ENCODE measurements at regions not wholly inside any gene's neighbourhood (a gene's known extent, or its start where the extent isn't known, plus 50 kb on each side); places are given as distances from the start of the nearest gene placed in this dataset.

DNA sequence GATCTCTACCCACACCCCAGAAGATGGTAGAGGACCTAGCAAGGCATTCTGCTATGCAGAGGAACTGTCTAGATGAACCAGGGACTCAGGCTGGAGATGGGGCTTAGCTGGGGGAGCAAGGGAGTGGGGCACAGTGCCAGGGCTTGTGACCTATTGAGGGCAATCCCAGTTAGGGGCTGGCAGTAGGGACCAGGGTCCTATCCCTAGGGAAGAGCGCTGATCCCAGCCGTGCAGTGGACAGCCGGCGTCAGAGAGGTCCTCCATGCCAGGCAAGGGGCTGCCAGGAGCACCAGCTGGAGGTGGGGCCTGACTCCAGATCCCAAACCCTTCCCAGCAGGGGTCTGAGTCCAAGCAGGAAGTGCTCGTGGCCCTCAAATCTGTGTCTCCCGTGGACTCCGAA is 52.7 kb upstream of the NEURL1B start:
- peaks cover 81% of the 10 kb centered on the region for H3K27me3 ChIP-seq (ENCODE audit: insufficient read depth, low read length)
- no peaks in the 10 kb centered on the region for H3K79me2 ChIP-seq (ENCODE audit: control insufficient read depth, insufficient read depth, low read length, unreplicated experiment)
- no peaks in the 10 kb centered on the region for H3K4me1 ChIP-seq (ENCODE audit: control insufficient read depth, insufficient read depth, low read length, unreplicated experiment)
- H3K36me3 ChIP-seq (ENCODE audit: insufficient read depth, low read length), result no peaks in the 10 kb centered on the region
- H3K4me3 ChIP-seq (ENCODE audit: low read depth, low read length), result no peak overlapping the region
- no peak overlapping the region for H2AFZ ChIP-seq (ENCODE audit: low read length, unreplicated experiment)
- H3K27ac ChIP-seq (ENCODE audit: low read depth, low read length), result no peak overlapping the region

GRCh38 chr5:172587061-172587405 is 54.0 kb upstream of the NEURL1B start:
- no peaks in the 10 kb centered on the region for H3K79me2 ChIP-seq (ENCODE audit: control insufficient read depth, insufficient read depth, low read length, unreplicated experiment)
- H2AFZ ChIP-seq (ENCODE audit: low read length, unreplicated experiment), result no peak overlapping the region

DNA sequence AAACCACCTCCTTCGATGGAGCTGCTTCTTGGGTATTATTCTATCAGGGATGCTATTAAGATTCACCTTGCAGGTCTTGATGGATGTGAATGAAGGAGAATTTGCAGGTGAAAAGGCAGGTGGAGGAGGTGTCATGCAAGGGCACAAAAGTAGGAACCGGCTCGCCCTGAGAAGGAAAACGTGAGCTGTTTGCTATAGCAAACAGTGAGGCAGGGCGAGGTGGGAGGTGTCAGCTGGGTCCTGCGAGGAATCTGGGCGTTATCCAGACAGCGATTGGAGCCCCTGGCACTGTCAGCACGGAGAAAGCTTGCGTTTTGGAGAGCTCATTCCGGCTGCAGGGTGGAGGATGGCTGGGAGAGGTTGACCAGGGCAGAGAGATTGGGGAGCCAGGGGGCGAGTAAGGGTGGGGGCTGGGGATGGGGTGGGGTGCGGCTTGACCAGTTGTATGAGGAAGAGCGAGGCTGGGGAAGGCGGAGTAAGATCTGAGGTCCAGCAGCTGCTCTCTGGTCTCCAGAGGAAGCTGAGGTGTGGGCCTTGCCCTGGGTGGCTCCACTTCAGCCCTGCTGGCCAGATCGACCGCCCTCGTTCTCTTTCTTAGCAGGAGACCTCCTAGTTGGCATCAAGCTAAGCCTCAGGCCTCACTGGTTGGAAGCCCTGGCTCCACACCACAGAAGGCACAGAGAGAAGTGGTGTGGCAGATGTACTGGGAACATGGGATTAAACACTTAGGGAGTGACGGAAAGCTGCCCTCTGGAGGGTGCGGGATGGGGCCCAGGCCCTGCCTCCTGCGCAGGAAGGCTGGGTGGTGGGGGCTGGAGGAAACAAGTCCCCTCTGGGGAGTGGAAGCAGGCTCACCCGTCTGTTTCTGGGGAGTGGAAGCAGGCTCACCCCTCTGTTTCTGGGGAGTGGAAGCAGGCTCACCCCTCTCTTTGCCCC is 54.7 kb upstream of the NEURL1B start:
- Histone ChIP-seq H3K27ac (ENCODE audit: low read depth, low read length) (no peak overlapping the region), H3K79me2 (ENCODE audit: control insufficient read depth, insufficient read depth, low read length, unreplicated experiment) (no peaks in the 10 kb centered on the region), H3K36me3 (ENCODE audit: insufficient read depth, low read length) (no peaks in the 10 kb centered on the region), H3K4me1 (ENCODE audit: control insufficient read depth, insufficient read depth, low read length, unreplicated experiment) (no peaks in the 10 kb centered on the region), H3K4me3 (ENCODE audit: low read depth, low read length) (no peak overlapping the region), H3K27me3 (ENCODE audit: insufficient read depth, low read length) (peaks cover 79% of the 10 kb centered on the region), H2AFZ (ENCODE audit: low read length, unreplicated experiment) (no peak overlapping the region)

More at GRCh38 chr5:172587061-172587405, 54.0 kb upstream of the NEURL1B start:
- H3K4me1 ChIP-seq (ENCODE audit: control insufficient read depth, insufficient read depth, low read length, unreplicated experiment), result no peaks in the 10 kb centered on the region
- no peak overlapping the region for H3K4me3 ChIP-seq (ENCODE audit: low read depth, low read length)
- no peaks in the 10 kb centered on the region for H3K36me3 ChIP-seq (ENCODE audit: insufficient read depth, low read length)
- H3K27me3 ChIP-seq (ENCODE audit: insufficient read depth, low read length), result peaks cover 83% of the 10 kb centered on the region
- H3K27ac ChIP-seq (ENCODE audit: low read depth, low read length), result no peak overlapping the region

DNA sequence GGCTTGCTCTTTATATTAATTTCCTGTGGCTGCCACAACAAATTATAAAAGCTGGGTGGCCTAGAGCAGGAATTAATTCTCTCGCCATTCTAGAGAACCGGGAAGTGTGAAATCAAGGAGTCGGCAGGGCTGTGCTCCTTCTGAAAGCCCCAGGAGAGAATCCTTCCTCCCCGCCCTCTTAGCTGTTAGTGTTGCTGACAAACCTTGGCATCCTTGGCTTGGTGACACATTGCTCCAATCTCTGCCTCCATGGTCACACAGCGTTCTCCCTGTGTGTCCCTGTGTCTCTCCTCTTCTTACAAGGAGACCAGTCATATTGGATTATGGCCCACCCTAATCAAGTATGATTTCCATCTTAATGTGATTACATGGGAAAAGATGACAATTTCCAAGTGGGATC is 55.9 kb upstream of the NEURL1B start:
- no peaks in the 10 kb centered on the region for H3K79me2 ChIP-seq (ENCODE audit: control insufficient read depth, insufficient read depth, low read length, unreplicated experiment)

GRCh38 chr5:172584638-172585037 is 56.4 kb upstream of the NEURL1B start:
- H3K27ac ChIP-seq (ENCODE audit: low read depth, low read length), result no peak overlapping the region
- H3K4me3 ChIP-seq (ENCODE audit: low read depth, low read length), result no peak overlapping the region
- H3K36me3 ChIP-seq (ENCODE audit: insufficient read depth, low read length), result no peaks in the 10 kb centered on the region
- no peak overlapping the region for H2AFZ ChIP-seq (ENCODE audit: low read length, unreplicated experiment)
- peaks cover 68% of the 10 kb centered on the region for H3K27me3 ChIP-seq (ENCODE audit: insufficient read depth, low read length)
- H3K79me2 ChIP-seq (ENCODE audit: control insufficient read depth, insufficient read depth, low read length, unreplicated experiment), result no peaks in the 10 kb centered on the region
- no peaks in the 10 kb centered on the region for H3K4me1 ChIP-seq (ENCODE audit: control insufficient read depth, insufficient read depth, low read length, unreplicated experiment)

More for the DNA sequence above, 55.9 kb upstream of the NEURL1B start:
- H3K4me1 ChIP-seq (ENCODE audit: control insufficient read depth, insufficient read depth, low read length, unreplicated experiment), result no peaks in the 10 kb centered on the region
- no peaks in the 10 kb centered on the region for H3K36me3 ChIP-seq (ENCODE audit: insufficient read depth, low read length)
- H3K27me3 ChIP-seq (ENCODE audit: insufficient read depth, low read length), result peaks cover 73% of the 10 kb centered on the region
- H3K4me3 ChIP-seq (ENCODE audit: low read depth, low read length), result no peak overlapping the region
- no peak overlapping the region for H3K27ac ChIP-seq (ENCODE audit: low read depth, low read length)
- no peak overlapping the region for H2AFZ ChIP-seq (ENCODE audit: low read length, unreplicated experiment)

DNA sequence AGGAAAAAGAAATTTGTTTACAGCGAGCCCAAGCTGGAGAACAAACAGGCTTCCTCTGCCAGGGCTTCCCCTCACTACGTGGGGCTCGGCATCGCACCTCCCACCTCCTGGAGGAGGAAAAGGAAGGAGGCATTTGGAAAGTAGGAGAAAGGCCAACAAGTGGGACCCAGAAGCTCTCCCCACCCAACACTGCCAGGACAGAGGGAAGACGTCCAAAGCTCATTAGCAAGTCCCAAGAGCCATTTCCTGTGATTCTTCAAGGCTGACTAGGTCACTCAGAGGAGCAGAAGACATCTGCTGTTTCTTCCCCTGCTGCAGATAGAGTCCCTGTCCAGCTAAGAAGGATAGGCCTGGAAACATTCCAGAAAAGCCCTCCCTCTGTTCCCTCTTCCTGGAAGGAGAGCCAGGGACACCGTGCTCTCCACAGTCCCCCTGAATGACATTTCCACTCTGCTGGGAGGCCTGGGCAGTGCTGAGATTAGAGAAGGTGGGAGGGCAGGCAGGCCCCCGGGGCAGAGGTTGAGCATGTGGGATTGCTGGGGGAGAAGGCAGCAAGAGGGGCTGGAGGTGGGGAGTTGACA is 57.0 kb upstream of the NEURL1B start:
- Histone ChIP-seq H3K79me2 (ENCODE audit: control insufficient read depth, insufficient read depth, low read length, unreplicated experiment) (no peaks in the 10 kb centered on the region), H3K4me3 (ENCODE audit: low read depth, low read length) (no peak overlapping the region), H3K27me3 (ENCODE audit: insufficient read depth, low read length) (peaks cover 62% of the 10 kb centered on the region), H3K4me1 (ENCODE audit: control insufficient read depth, insufficient read depth, low read length, unreplicated experiment) (no peaks in the 10 kb centered on the region), H3K36me3 (ENCODE audit: insufficient read depth, low read length) (no peaks in the 10 kb centered on the region), H2AFZ (ENCODE audit: low read length, unreplicated experiment) (no peak overlapping the region), H3K27ac (ENCODE audit: low read depth, low read length) (no peak overlapping the region)

- Histone ChIP-seq H3K27ac (ENCODE audit: low read depth, low read length) (no peak overlapping the region), H2AFZ (ENCODE audit: low read length, unreplicated experiment) (no peak overlapping the region), H3K27me3 (ENCODE audit: insufficient read depth, low read length) (peaks cover 60% of the 10 kb centered on the region), H3K4me3 (ENCODE audit: low read depth, low read length) (no peak overlapping the region), H3K4me1 (ENCODE audit: control insufficient read depth, insufficient read depth, low read length, unreplicated experiment) (no peaks in the 10 kb centered on the region), H3K79me2 (ENCODE audit: control insufficient read depth, insufficient read depth, low read length, unreplicated experiment) (no peaks in the 10 kb centered on the region), H3K36me3 (ENCODE audit: insufficient read depth, low read length) (no peaks in the 10 kb centered on the region)
These were observed 58.1 kb upstream of the NEURL1B start for GRCh38 chr5:172582940-172583339.

DNA sequence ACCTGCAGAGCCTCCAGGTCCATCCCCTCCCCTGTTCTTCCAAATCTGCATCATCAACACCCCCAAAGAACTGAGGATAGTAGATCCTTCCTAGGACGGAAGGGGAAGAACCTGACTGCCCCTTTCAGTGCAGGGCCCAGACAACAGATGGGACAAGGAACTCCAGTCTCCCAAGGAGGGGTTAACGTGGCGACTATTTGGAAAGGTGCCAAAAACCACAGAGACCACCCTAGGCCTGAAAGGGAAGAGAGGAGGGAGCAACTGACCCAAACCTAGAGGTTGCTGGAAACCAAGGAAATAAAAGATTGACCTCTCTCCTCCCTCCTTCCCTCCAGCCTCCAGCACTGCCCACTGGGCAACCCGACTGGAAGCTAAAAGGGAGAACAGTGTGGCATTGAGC is 59.7 kb upstream of the NEURL1B start:
- no peaks in the 10 kb centered on the region for H3K36me3 ChIP-seq (ENCODE audit: insufficient read depth, low read length)
- H2AFZ ChIP-seq (ENCODE audit: low read length, unreplicated experiment), result no peak overlapping the region
- no peaks in the 10 kb centered on the region for H3K4me1 ChIP-seq (ENCODE audit: control insufficient read depth, insufficient read depth, low read length, unreplicated experiment)
- no peaks in the 10 kb centered on the region for H3K79me2 ChIP-seq (ENCODE audit: control insufficient read depth, insufficient read depth, low read length, unreplicated experiment)
- no peak overlapping the region for H3K27ac ChIP-seq (ENCODE audit: low read depth, low read length)
- H3K27me3 ChIP-seq (ENCODE audit: insufficient read depth, low read length), result peaks cover 50% of the 10 kb centered on the region
- no peak overlapping the region for H3K4me3 ChIP-seq (ENCODE audit: low read depth, low read length)

DNA sequence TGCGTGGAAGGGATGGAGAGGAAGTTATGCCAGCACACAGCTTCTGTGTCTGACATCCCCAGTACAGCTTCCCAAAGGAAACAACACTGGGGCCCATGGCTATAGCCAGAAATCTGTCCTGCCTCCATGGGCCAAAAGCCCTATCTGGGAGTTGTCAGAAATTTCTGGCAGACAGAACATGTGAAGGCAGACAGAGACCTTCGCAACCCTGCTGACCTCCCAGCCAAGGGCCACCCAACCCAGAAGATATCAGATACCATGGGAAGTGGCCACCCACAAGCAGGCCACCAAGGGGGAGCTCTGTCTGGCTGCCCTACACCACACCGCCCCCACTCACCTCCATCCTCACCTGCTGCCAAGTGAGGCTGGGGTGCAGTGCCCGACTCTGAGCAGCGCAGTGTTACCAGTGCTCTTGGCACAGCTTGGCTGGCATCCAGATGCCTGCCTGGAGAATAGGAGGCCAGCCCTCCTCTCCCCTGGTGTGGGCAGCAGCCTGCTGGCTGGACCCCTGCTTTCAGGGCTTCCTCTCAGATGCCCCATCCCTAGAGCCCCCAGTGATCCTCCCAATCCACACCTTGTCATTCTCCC is 61.6 kb upstream of the NEURL1B start:
- Histone ChIP-seq H3K27ac (ENCODE audit: low read depth, low read length) (no peak overlapping the region), H3K36me3 (ENCODE audit: insufficient read depth, low read length) (no peaks in the 10 kb centered on the region), H3K4me1 (ENCODE audit: control insufficient read depth, insufficient read depth, low read length, unreplicated experiment) (no peaks in the 10 kb centered on the region), H3K4me3 (ENCODE audit: low read depth, low read length) (no peak overlapping the region), H2AFZ (ENCODE audit: low read length, unreplicated experiment) (no peak overlapping the region), H3K27me3 (ENCODE audit: insufficient read depth, low read length) (peaks cover 36% of the 10 kb centered on the region), H3K79me2 (ENCODE audit: control insufficient read depth, insufficient read depth, low read length, unreplicated experiment) (no peaks in the 10 kb centered on the region)

DNA sequence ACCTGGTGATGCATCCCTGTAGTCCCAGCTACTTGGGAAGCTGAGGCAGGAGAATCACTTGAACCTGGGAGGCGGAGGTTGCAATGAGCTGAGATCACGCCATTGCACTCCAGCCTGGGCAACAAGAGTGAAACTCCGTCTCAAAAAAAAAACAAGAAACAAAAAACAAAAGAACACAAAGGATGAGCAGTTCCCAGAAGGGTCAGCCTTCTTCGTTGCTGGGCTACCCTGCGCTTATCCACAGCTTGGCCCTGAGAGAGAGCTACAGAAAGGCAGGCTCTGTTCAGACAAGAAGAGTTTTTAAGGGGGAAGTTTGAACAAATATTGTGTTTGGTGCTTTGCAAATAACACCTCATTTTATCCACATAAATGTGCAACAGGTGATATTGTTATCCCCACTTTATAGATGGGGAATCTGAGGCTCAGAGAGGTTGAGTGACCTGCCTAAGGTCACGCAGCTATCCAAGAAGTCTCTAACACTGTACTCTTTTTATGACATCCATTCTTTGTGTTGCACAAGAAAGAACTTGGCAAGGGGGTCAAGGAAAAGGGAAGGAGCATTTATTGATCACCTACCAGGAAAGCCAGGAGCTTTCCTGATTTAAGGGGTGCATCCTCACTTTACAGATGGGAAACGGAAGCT is 63.7 kb upstream of the NEURL1B start:
- Histone ChIP-seq H2AFZ (ENCODE audit: low read length, unreplicated experiment) (no peak overlapping the region), H3K27me3 (ENCODE audit: insufficient read depth, low read length) (peaks cover 24% of the 10 kb centered on the region)

More for the DNA sequence above, 63.7 kb upstream of the NEURL1B start:
- H3K4me1 ChIP-seq (ENCODE audit: control insufficient read depth, insufficient read depth, low read length, unreplicated experiment), result no peaks in the 10 kb centered on the region
- H3K79me2 ChIP-seq (ENCODE audit: control insufficient read depth, insufficient read depth, low read length, unreplicated experiment), result no peaks in the 10 kb centered on the region
- no peak overlapping the region for H3K27ac ChIP-seq (ENCODE audit: low read depth, low read length)
- H3K4me3 ChIP-seq (ENCODE audit: low read depth, low read length), result no peak overlapping the region
- no peaks in the 10 kb centered on the region for H3K36me3 ChIP-seq (ENCODE audit: insufficient read depth, low read length)

Data from ACC112 (cell line).